CD4-positive, alpha-beta memory T cell (primary cell): ENCODE measurements at regions not wholly inside any gene's neighbourhood (a gene's known extent, or its start where the extent isn't known, plus 50 kb on each side); places are given as distances from the start of the nearest gene placed in this dataset.

Source experiments
- CTCF ChIA-PET: fragments of 350-600 bp; sonication (Branson Sonifier 250); formaldehyde crosslinking; loops from one replicate; lab custom pipeline; 2021; ENCODE audit warnings: inconsistent platforms; ENCODE audit not compliant: partially characterized antibody; lab: Charles Lee
- POLR2A ChIA-PET: fragments of 350-600 bp; sonication (Branson Sonifier 250); formaldehyde crosslinking; loops from one replicate; lab custom pipeline; 2021; ENCODE audit not compliant: partially characterized antibody; lab: Charles Lee
- DNase-seq, 5 donors: peaks; one replicate each; pipeline versions ENCODE4 v3.0.0 to v3.0.0-alpha.2; 2020 to 2022; ENCODE audit warnings: mixed read lengths in 1 of 5
- H3K27ac ChIP-seq: one replicate; pipeline ENCODE4 v1.7.0; 2013; ENCODE audit warnings: low read depth, low read length
- H3K27me3 ChIP-seq: 2 replicates; pipeline ENCODE4 v1.7.0; 2013; ENCODE audit warnings: mild to moderate bottlenecking, low read length, moderate library complexity; ENCODE audit not compliant: insufficient read depth
- H3K36me3 ChIP-seq: 2 replicates; pipeline ENCODE4 v1.7.0; 2013; ENCODE audit warnings: mild to moderate bottlenecking, low read length, moderate library complexity; ENCODE audit not compliant: insufficient read depth
- H3K4me1 ChIP-seq: 2 replicates; pipeline ENCODE4 v1.7.0; 2013; ENCODE audit warnings: mild to moderate bottlenecking, low read length, moderate library complexity; ENCODE audit not compliant: insufficient read depth
- H3K4me3 ChIP-seq, 2 donors: one replicate each; pipeline ENCODE4 v1.7.0; 2013; ENCODE audit warnings: low read length in 2 of 2, mild to moderate bottlenecking in 1 of 2
- H3K9me3 ChIP-seq, 2 donors: one replicate each; pipeline ENCODE4 v1.7.0; 2013; ENCODE audit warnings: low read length in 2 of 2, control low read depth in 1 of 2; ENCODE audit not compliant: control insufficient read depth in 1 of 2
- H3K27ac Mint-ChIP-seq, 7 donors: one replicate each; pipeline ENCODE4 v1.8.0; 2020 to 2021; ENCODE audit warnings: mixed read lengths in 7 of 7, mild to moderate bottlenecking in 6 of 7, inconsistent platforms in 3 of 7, moderate library complexity in 3 of 7
- H3K27me3 Mint-ChIP-seq, 2 donors: one replicate each; pipeline ENCODE4 v1.8.0; 2020 to 2021; ENCODE audit warnings: mixed read lengths in 2 of 2
- H3K36me3 Mint-ChIP-seq, 2 donors: one replicate each; pipeline ENCODE4 v1.8.0; 2020 to 2021; ENCODE audit warnings: mixed read lengths in 2 of 2, inconsistent platforms in 1 of 2, mild to moderate bottlenecking in 1 of 2
- H3K4me1 Mint-ChIP-seq, 4 donors: one replicate each; pipeline ENCODE4 v1.8.0; 2020 to 2021; ENCODE audit warnings: mixed read lengths in 4 of 4, mild to moderate bottlenecking in 1 of 4
- H3K4me3 Mint-ChIP-seq, 8 donors: one replicate each; pipeline ENCODE4 v1.8.0; 2020 to 2021; ENCODE audit warnings: mixed read lengths in 8 of 8, mild to moderate bottlenecking in 7 of 8, moderate library complexity in 6 of 8, inconsistent platforms in 3 of 8
- H3K9me3 Mint-ChIP-seq, 8 donors: one replicate each; pipeline ENCODE4 v1.8.0; 2020 to 2021; ENCODE audit warnings: mixed read lengths in 8 of 8, mild to moderate bottlenecking in 5 of 8, inconsistent platforms in 3 of 8, moderate library complexity in 1 of 8
- intact Hi-C: fragments of 100-400 bp; cut with micrococcal nuclease; formaldehyde crosslinking; loops from one replicate; pipeline ENCODE4 v1.15.1; 2023

GRCh38 chr6:133773776-133774175 is 115.1 kb upstream of the TCF21 start:
- CTCF ChIA-PET, result interaction anchor here (0.6 kb wide), 1 partner anchor 818 kb away, joined by 3 read pairs; no protein-coding TSS in a partner anchor
- peaks cover 0 to 2% (median 0%) of the 10 kb centered on the region in 8 donors for H3K9me3 Mint-ChIP-seq

DNA sequence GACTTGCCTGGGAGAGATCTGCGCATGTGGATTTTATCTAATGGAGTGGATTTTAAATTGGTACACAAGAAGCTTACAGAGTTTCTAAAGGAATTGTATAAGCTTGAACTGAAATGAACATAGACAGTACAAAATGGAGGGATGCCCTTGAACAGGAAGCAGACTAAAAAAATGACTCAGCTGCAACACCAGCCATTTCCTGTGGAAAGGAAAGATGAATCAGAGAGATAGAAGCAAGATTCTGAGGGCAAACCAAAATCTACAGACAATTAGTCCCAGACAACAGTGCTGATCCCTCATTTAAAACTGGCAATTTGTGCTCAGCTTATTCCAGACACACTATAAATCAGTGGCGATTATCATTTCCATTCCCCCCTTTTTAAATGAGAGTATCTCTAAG is 114.6 kb upstream of the TCF21 start:
- no peak overlapping the region for H3K4me3 ChIP-seq
- Mint-ChIP-seq H3K4me3 (no peak overlapping the region), H3K9me3 (peaks cover 0 to 2% (median 0%) of the 10 kb centered on the region in 8 donors), H3K27me3 (peaks cover 0 to 8% of the 10 kb centered on the region in 2 donors), H3K36me3 (no peaks in the 10 kb centered on the region), H3K27ac (no peak overlapping the region), H3K4me1 (no peaks in the 10 kb centered on the region)
- POLR2A ChIA-PET, result no interaction called here
- intact Hi-C loops, result no loop called here
- H3K9me3 ChIP-seq, result no peaks in the 10 kb centered on the region
- H3K27ac ChIP-seq, result no peak overlapping the region
- no peak for DNase-seq
- H3K27me3 ChIP-seq, result no peaks in the 10 kb centered on the region
- no peaks in the 10 kb centered on the region for H3K36me3 ChIP-seq
- CTCF ChIA-PET, result no interaction called here
- H3K4me1 ChIP-seq, result no peaks in the 10 kb centered on the region

More at GRCh38 chr6:133773776-133774175, 115.1 kb upstream of the TCF21 start:
- POLR2A ChIA-PET, result no interaction called here
- intact Hi-C loops, result no loop called here
- H3K4me1 Mint-ChIP-seq, result no peaks in the 10 kb centered on the region
- DNase-seq, result no peak
- no peaks in the 10 kb centered on the region for H3K4me1 ChIP-seq
- H3K36me3 ChIP-seq, result no peaks in the 10 kb centered on the region
- H3K27ac ChIP-seq, result no peak overlapping the region
- no peak overlapping the region for H3K27ac Mint-ChIP-seq
- peaks cover 0 to 8% of the 10 kb centered on the region in 2 donors for H3K27me3 Mint-ChIP-seq
- H3K4me3 ChIP-seq, result no peak overlapping the region
- H3K9me3 ChIP-seq, result no peaks in the 10 kb centered on the region
- H3K27me3 ChIP-seq, result no peaks in the 10 kb centered on the region
- H3K36me3 Mint-ChIP-seq, result no peaks in the 10 kb centered on the region
- H3K4me3 Mint-ChIP-seq, result no peak overlapping the region

- CTCF ChIA-PET, result no interaction called here
- Histone ChIP-seq H3K27me3 (no peaks in the 10 kb centered on the region), H3K27ac (no peak overlapping the region), H3K36me3 (no peaks in the 10 kb centered on the region), H3K9me3 (no peaks in the 10 kb centered on the region), H3K4me3 (no peak overlapping the region), H3K4me1 (no peaks in the 10 kb centered on the region)
- Mint-ChIP-seq H3K27ac (no peak overlapping the region), H3K4me3 (no peak overlapping the region), H3K36me3 (no peaks in the 10 kb centered on the region), H3K9me3 (peaks cover 0 to 3% (median 0%) of the 10 kb centered on the region in 8 donors), H3K27me3 (peaks cover 0 to 3% of the 10 kb centered on the region in 2 donors), H3K4me1 (no peaks in the 10 kb centered on the region)
- DNase-seq, result no peak
- intact Hi-C loops, result no loop called here
- POLR2A ChIA-PET, result no interaction called here
Measured at GRCh38 chr6:133778414-133779130, 110.3 kb upstream of the TCF21 start.

- Histone ChIP-seq H3K4me3 (no peak overlapping the region), H3K36me3 (no peaks in the 10 kb centered on the region), H3K27ac (no peak overlapping the region), H3K27me3 (no peaks in the 10 kb centered on the region), H3K4me1 (no peaks in the 10 kb centered on the region), H3K9me3 (no peaks in the 10 kb centered on the region)
- no peak for DNase-seq
- Mint-ChIP-seq H3K9me3 (peaks cover 0 to 4% (median 0%) of the 10 kb centered on the region in 8 donors), H3K4me1 (no peaks in the 10 kb centered on the region), H3K27me3 (peaks cover 1 to 3% of the 10 kb centered on the region in 2 donors), H3K36me3 (no peaks in the 10 kb centered on the region), H3K27ac (no peak overlapping the region), H3K4me3 (no peak overlapping the region)
- intact Hi-C loops, result no loop called here
- ChIA-PET POLR2A (no interaction called here), CTCF (no interaction called here)
Measured at GRCh38 chr6:133779916-133780695, 108.8 kb upstream of the TCF21 start.

DNA sequence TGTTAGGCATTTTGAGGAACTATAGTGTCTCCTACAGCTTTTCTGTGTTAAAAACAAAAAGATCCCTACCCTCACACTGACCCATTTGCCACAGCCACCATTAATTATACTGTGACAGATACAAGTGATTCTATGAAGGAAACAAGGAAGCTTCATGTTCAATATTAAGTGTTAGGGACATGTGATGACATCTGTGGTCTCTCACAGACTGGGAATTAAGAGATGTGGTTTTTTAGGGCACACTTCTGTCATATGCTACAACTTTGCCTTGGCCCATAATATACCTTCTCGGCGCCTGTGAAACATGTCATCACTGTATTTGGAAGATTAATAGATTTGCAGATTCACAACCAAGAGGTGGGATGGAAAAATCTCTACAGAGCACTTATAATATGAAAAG is 102.9 kb upstream of the TCF21 start:
- no peak overlapping the region for H3K4me3 Mint-ChIP-seq
- H3K36me3 Mint-ChIP-seq, result no peaks in the 10 kb centered on the region
- ChIA-PET POLR2A (no interaction called here), CTCF (no interaction called here)
- H3K36me3 ChIP-seq, result no peaks in the 10 kb centered on the region
- no peaks in the 10 kb centered on the region for H3K27me3 ChIP-seq
- no peaks in the 10 kb centered on the region for H3K9me3 ChIP-seq
- H3K4me3 ChIP-seq, result no peak overlapping the region
- no peaks in the 10 kb centered on the region for H3K4me1 Mint-ChIP-seq
- H3K9me3 Mint-ChIP-seq, result peaks cover 0 to 4% (median 0%) of the 10 kb centered on the region in 8 donors
- peaks cover 1% of the 10 kb centered on the region in 2 donors for H3K27me3 Mint-ChIP-seq
- no peak overlapping the region for H3K27ac Mint-ChIP-seq
- no peak for DNase-seq
- H3K27ac ChIP-seq, result no peak overlapping the region
- intact Hi-C loops, result no loop called here
- H3K4me1 ChIP-seq, result no peaks in the 10 kb centered on the region

DNA sequence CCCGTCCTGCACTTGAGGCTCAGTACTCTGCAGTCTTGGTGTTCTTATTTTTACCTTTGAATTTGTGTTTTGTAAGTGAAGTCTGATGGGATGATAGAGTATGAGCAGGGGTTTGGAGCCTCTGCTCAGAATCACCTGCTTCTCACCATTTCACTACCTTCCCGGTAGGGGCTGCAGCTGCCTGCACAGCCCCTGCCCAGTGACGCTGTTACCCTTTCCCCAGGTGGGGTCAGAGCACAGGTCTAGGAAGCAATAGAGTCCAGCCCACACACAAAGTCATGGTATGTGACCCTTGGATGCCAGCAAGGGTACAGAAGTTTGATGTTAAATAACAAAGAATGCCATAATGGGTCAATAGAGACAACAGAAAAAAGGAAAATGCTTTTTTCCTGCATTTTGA is 101.8 kb upstream of the TCF21 start:
- peaks cover 0 to 4% (median 0%) of the 10 kb centered on the region in 8 donors for H3K9me3 Mint-ChIP-seq
- ChIA-PET POLR2A (no interaction called here), CTCF (no interaction called here)
- Histone ChIP-seq H3K4me3 (no peak overlapping the region), H3K4me1 (no peaks in the 10 kb centered on the region), H3K27ac (no peak overlapping the region), H3K27me3 (no peaks in the 10 kb centered on the region), H3K9me3 (no peaks in the 10 kb centered on the region), H3K36me3 (no peaks in the 10 kb centered on the region)
- intact Hi-C loops, result no loop called here
- no peaks in the 10 kb centered on the region for H3K4me1 Mint-ChIP-seq
- H3K4me3 Mint-ChIP-seq, result no peak overlapping the region
- H3K36me3 Mint-ChIP-seq, result no peaks in the 10 kb centered on the region
- no peak overlapping the region for H3K27ac Mint-ChIP-seq
- peaks cover 1% of the 10 kb centered on the region in 2 donors for H3K27me3 Mint-ChIP-seq
- no peak for DNase-seq

GRCh38 chr6:133787859-133788505 is 100.9 kb upstream of the TCF21 start:
- no peak for DNase-seq
- Mint-ChIP-seq H3K4me1 (no peaks in the 10 kb centered on the region), H3K9me3 (peaks cover 0 to 4% (median under 1%) of the 10 kb centered on the region in 8 donors), H3K4me3 (no peak overlapping the region), H3K27ac (no peak overlapping the region), H3K36me3 (no peaks in the 10 kb centered on the region), H3K27me3 (peaks cover 1% of the 10 kb centered on the region in 2 donors)
- no peaks in the 10 kb centered on the region for H3K36me3 ChIP-seq
- intact Hi-C loops, result no loop called here
- H3K4me1 ChIP-seq, result no peaks in the 10 kb centered on the region
- no peak overlapping the region for H3K4me3 ChIP-seq
- H3K27me3 ChIP-seq, result no peaks in the 10 kb centered on the region
- ChIA-PET CTCF (no interaction called here), POLR2A (no interaction called here)
- H3K27ac ChIP-seq, result no peak overlapping the region
- no peaks in the 10 kb centered on the region for H3K9me3 ChIP-seq
